GM12878 (cell line): ENCODE measurements at regions not wholly inside any gene's neighbourhood (a gene's known extent, or its start where the extent isn't known, plus 50 kb on each side); places are given as distances from the start of the nearest gene placed in this dataset.

Experiments used
- ATAC-seq: fragments of 200-7000 bp; cut with Tn5 transposase; 3 replicates; pipeline ENCODE4 v1.9.1; 2020; ENCODE audit warnings: mild to moderate bottlenecking, moderate library complexity
- BruUV-seq: library from RNA; stranded (reverse); fragments of 400-500 nt; replicated peaks from 2 replicates; lab custom pipeline; 2021; lab: Mats Ljungman, UMichigan
- CTCF ChIA-PET: fragments of 300-600 bp; sonication (Branson Sonifier 250); formaldehyde crosslinking; extraction: SDS; loops from one replicate; lab custom pipeline; 2021; ENCODE audit warnings: inconsistent platforms; lab: Yijun Ruan, JAX
- POLR2A ChIA-PET: fragments of 350-600 bp; formaldehyde crosslinking; extraction: SDS; loops from one replicate; lab custom pipeline; 2021; ENCODE audit warnings: inconsistent platforms; lab: Charles Lee
- RAD21 ChIA-PET: fragments of 300-600 bp; sonication (Branson Sonifier 250); formaldehyde crosslinking; loops from one replicate; lab custom pipeline; 2023; ENCODE audit warnings: antibody characterized with exemption; ENCODE audit not compliant: unreplicated experiment; lab: Charles Lee
- SMC1A ChIA-PET: fragments of 300-600 bp; sonication (Branson Sonifier 250); formaldehyde crosslinking; loops from one replicate; lab custom pipeline; 2023; ENCODE audit not compliant: unreplicated experiment, uncharacterized antibody; lab: Charles Lee
- DNase-seq: peaks from one replicate; pipeline ENCODE4 v3.0.0-alpha.2; 2011; ENCODE audit warnings: low read depth, low spot score
- FAIRE-seq: peaks from 3 replicates; lab custom pipeline; 2011; peaks lifted over from hg19 to GRCh38; lab: Jason Lieb, UNC
- H2AFZ ChIP-seq: 2 replicates; pipeline ENCODE4 v1.6.0; 2011; ENCODE audit warnings: low read depth, low read length, control low read depth; ENCODE audit not compliant: control insufficient read depth
- H3K27ac ChIP-seq: 2 replicates; pipeline ENCODE4 v1.5.1; 2011; ENCODE audit warnings: control low read depth; ENCODE audit not compliant: control insufficient read depth, insufficient read depth
- H3K27me3 ChIP-seq, 2 experiments: replicated peaks in 1 of 2; 2 replicates each; pipeline versions ENCODE4 v1.6.0 to v1.6.1; 2011; ENCODE audit warnings: low read length in 1 of 2; ENCODE audit not compliant: control insufficient read depth in 2 of 2, insufficient read depth in 2 of 2
- H3K36me3 ChIP-seq, 2 experiments: 2 replicates each; pipeline ENCODE4 v1.5.1; 2011; ENCODE audit warnings: low read length in 1 of 2; ENCODE audit not compliant: control insufficient read depth in 2 of 2, insufficient read depth in 2 of 2
- H3K4me1 ChIP-seq: 2 replicates; pipeline ENCODE4 v1.6.1; 2011; ENCODE audit warnings: mild to moderate bottlenecking, low read length, moderate library complexity, mixed read lengths; ENCODE audit not compliant: control insufficient read depth, insufficient read depth
- H3K4me2 ChIP-seq: 2 replicates; pipeline ENCODE4 v1.6.0; 2011; ENCODE audit warnings: control low read depth; ENCODE audit not compliant: control insufficient read depth, insufficient read depth
- H3K4me3 ChIP-seq: fragments of 200-600 bp; sonication (generic); 2 replicates; pipeline ENCODE4 v1.5.1; 2016
- H3K79me2 ChIP-seq: 2 replicates; pipeline ENCODE4 v1.6.0; 2011; ENCODE audit warnings: low read length; ENCODE audit not compliant: control insufficient read depth, insufficient read depth
- H3K9ac ChIP-seq: 2 replicates; pipeline ENCODE4 v1.8.0; 2011; ENCODE audit warnings: low read length, control low read depth, mixed read lengths; ENCODE audit not compliant: control insufficient read depth, insufficient read depth
- H3K9me3 ChIP-seq: replicated peaks from 3 replicates; pipeline ENCODE4 v1.5.1; 2011; ENCODE audit warnings: mild to moderate bottlenecking, low read length; ENCODE audit not compliant: control insufficient read depth, insufficient read depth
- H4K20me1 ChIP-seq: 2 replicates; pipeline ENCODE4 v1.6.0; 2011; ENCODE audit not compliant: control insufficient read depth, insufficient read depth
- IRF4 ChIP-seq: IDR thresholded peaks from 2 replicates; pipeline ENCODE4 v1.6.1; 2011; ENCODE audit warnings: low read depth, low read length
- MLLT1 ChIP-seq: fragments of 450-650 bp; IDR thresholded peaks from 2 replicates; pipeline ENCODE4 v1.6.1; 2016; ENCODE audit warnings: mild to moderate bottlenecking
- NFXL1 ChIP-seq: fragments of 450-650 bp; IDR thresholded peaks from 2 replicates; pipeline ENCODE4 v1.6.1; 2017; ENCODE audit warnings: antibody characterized with exemption, mild to moderate bottlenecking, borderline replicate concordance
- RB1 ChIP-seq: fragments of 450-650 bp; formaldehyde crosslinking; IDR thresholded peaks from 2 replicates; pipeline ENCODE4 v1.6.1; 2017; ENCODE audit warnings: mild to moderate bottlenecking, borderline replicate concordance
- RBBP5 ChIP-seq: fragments of 200-600 bp; sonication (generic); conservative IDR thresholded peaks from 2 replicates; pipeline ENCODE4 v1.6.1; 2016
- RCOR1 ChIP-seq: conservative IDR thresholded peaks from 2 replicates; pipeline ENCODE4 v1.6.1; 2012; ENCODE audit warnings: low read depth, low read length, improper control_type of control experiment
- RELB ChIP-seq: fragments of 450-650 bp; IDR thresholded peaks from 2 replicates; pipeline ENCODE4 v1.6.1; 2017; ENCODE audit warnings: low read depth, mild to moderate bottlenecking, moderate library complexity
- REST ChIP-seq: IDR thresholded peaks from 2 replicates; pipeline ENCODE4 v1.6.1; 2012; ENCODE audit warnings: mild to moderate bottlenecking, low read depth, low read length
- STAT3 ChIP-seq: IDR thresholded peaks from 2 replicates; pipeline ENCODE4 v1.6.1; 2011; ENCODE audit warnings: low read depth, low read length, improper control_type of control experiment
- ZNF217 ChIP-seq: fragments of 450-650 bp; IDR thresholded peaks from 2 replicates; pipeline ENCODE4 v1.6.1; 2017; ENCODE audit warnings: antibody characterized with exemption, mild to moderate bottlenecking
- WGBS: methylation state at CpG from one replicate; pipeline ENCODE4 v1.1.6; 2016; ENCODE audit warnings: low lambda C conversion rate; ENCODE audit not compliant: insufficient replicate concordance, insufficient coverage; ENCODE audit errors: missing lambda C conversion rate; 5-methylcytosine and 5-hydroxymethylcytosine counted together
- in situ Hi-C: fragments of 300-500 bp; cut with MboI; formaldehyde crosslinking; loops from 9 replicates; pipeline ENCODE4 v1.14.3; 2018; ENCODE audit warnings: mixed read lengths
- intact Hi-C: fragments of 100-400 bp; cut with micrococcal nuclease; formaldehyde crosslinking; loops from one replicate; pipeline ENCODE4 v1.14.2; 2022; ENCODE audit not compliant: unreplicated experiment
- TF ChIP-seq, protein P1 (sequence below): fragments of 450-650 bp; IDR thresholded peaks from 2 replicates; pipeline ENCODE4 v1.6.1; 2017; ENCODE audit warnings: antibody characterized with exemption, mild to moderate bottlenecking, moderate library complexity
- TF ChIP-seq, protein P2 (sequence below): IDR thresholded peaks from 2 replicates; pipeline ENCODE4 v1.6.1; 2012; ENCODE audit warnings: low read length, inconsistent platforms
- TF ChIP-seq, protein P3 (sequence below): IDR thresholded peaks from 2 replicates; pipeline ENCODE4 v1.6.1; 2012; ENCODE audit warnings: low read depth, low read length, improper control_type of control experiment

DNA sequence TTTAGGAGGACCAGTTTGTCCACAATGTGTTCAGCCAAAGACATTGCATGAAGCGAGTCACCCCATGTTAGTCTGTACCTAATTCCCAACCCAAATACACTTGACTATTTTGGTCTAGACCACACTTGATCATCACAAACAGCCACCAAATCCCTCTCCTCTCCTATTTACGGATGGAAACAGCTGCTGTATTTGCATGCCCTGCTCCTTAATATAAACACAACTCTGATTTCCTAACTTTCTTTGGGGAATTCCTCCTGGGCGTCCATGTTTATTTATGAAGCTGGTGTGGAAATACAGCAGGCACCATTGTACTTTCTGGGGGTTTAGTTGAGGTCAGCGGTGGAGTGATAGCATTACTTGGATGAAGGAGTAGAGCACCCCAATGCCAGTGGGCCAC, 235.2 kb downstream of the TLE3 start:
- no peak for FAIRE-seq
- intact Hi-C loops, result no loop called here
- RAD21 ChIA-PET, result no interaction called here
- Histone ChIP-seq H3K27me3 (peaks cover 0 to 7% of the 10 kb centered on the region in 2 experiments; a peak in 3 of 4 replicates), H3K9me3 (no peaks in the 10 kb centered on the region; the same call in 2 of the 3 replicates), H3K4me3 (no peak overlapping the region), H3K4me2 (no peak overlapping the region), H3K9ac (no peak overlapping the region), H4K20me1 (no peaks in the 10 kb centered on the region), H3K79me2 (no peaks in the 10 kb centered on the region), H3K4me1 (peaks cover 12% of the 10 kb centered on the region), H3K36me3 (no peaks in the 10 kb centered on the region), H3K27ac (no peak overlapping the region), H2AFZ (no peak overlapping the region)
- no peak for ATAC-seq
- SMC1A ChIA-PET, result interaction anchor here (0.6 kb wide), 1 partner anchor 18 kb away, joined by 3 read pairs; no protein-coding TSS in a partner anchor
- DNase-seq, result no peak
- POLR2A ChIA-PET, result no interaction called here
- no TSS peak for BruUV-seq
- in situ Hi-C loops, result no loop called here
- WGBS, result 70% methylated on average over 4 of the region's 4 CpGs
- CTCF ChIA-PET, result no interaction called here
- TF ChIP-seq RB1 (no peak), IRF4 (no peak), MLLT1 (no peak), REST (no peak), STAT3 (no peak), RELB (no peak), RBBP5 (no peak), ZNF217 (no peak), RCOR1 (no peak), NFXL1 (no peak)
- TF ChIP-seq, protein P1, sequence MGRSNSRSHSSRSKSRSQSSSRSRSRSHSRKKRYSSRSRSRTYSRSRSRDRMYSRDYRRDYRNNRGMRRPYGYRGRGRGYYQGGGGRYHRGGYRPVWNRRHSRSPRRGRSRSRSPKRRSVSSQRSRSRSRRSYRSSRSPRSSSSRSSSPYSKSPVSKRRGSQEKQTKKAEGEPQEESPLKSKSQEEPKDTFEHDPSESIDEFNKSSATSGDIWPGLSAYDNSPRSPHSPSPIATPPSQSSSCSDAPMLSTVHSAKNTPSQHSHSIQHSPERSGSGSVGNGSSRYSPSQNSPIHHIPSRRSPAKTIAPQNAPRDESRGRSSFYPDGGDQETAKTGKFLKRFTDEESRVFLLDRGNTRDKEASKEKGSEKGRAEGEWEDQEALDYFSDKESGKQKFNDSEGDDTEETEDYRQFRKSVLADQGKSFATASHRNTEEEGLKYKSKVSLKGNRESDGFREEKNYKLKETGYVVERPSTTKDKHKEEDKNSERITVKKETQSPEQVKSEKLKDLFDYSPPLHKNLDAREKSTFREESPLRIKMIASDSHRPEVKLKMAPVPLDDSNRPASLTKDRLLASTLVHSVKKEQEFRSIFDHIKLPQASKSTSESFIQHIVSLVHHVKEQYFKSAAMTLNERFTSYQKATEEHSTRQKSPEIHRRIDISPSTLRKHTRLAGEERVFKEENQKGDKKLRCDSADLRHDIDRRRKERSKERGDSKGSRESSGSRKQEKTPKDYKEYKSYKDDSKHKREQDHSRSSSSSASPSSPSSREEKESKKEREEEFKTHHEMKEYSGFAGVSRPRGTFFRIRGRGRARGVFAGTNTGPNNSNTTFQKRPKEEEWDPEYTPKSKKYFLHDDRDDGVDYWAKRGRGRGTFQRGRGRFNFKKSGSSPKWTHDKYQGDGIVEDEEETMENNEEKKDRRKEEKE, result no peak
- TF ChIP-seq, protein P2, sequence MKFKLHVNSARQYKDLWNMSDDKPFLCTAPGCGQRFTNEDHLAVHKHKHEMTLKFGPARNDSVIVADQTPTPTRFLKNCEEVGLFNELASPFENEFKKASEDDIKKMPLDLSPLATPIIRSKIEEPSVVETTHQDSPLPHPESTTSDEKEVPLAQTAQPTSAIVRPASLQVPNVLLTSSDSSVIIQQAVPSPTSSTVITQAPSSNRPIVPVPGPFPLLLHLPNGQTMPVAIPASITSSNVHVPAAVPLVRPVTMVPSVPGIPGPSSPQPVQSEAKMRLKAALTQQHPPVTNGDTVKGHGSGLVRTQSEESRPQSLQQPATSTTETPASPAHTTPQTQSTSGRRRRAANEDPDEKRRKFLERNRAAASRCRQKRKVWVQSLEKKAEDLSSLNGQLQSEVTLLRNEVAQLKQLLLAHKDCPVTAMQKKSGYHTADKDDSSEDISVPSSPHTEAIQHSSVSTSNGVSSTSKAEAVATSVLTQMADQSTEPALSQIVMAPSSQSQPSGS, result no peak
- TF ChIP-seq, protein P3, sequence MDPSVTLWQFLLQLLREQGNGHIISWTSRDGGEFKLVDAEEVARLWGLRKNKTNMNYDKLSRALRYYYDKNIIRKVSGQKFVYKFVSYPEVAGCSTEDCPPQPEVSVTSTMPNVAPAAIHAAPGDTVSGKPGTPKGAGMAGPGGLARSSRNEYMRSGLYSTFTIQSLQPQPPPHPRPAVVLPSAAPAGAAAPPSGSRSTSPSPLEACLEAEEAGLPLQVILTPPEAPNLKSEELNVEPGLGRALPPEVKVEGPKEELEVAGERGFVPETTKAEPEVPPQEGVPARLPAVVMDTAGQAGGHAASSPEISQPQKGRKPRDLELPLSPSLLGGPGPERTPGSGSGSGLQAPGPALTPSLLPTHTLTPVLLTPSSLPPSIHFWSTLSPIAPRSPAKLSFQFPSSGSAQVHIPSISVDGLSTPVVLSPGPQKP, result no peak
